Epithelial cell of proximal tubule (primary cell): ENCODE measurements at regions not wholly inside any gene's neighbourhood (a gene's known extent, or its start where the extent isn't known, plus 50 kb on each side); places are given as distances from the start of the nearest gene placed in this dataset.

Experiments used
- DNase-seq: peaks from one replicate; pipeline ENCODE4 v3.0.0-alpha.2; 2011; ENCODE audit warnings: low read depth
- H3K4me3 ChIP-seq: 2 replicates; pipeline ENCODE4 v1.5.1; 2011; ENCODE audit warnings: low read depth, mild to moderate bottlenecking, low read length
- TF ChIP-seq, protein P1 (sequence below): conservative IDR thresholded peaks from 2 replicates; pipeline ENCODE4 v1.5.1; 2012; ENCODE audit warnings: low read depth, mild to moderate bottlenecking, low read length

DNA sequence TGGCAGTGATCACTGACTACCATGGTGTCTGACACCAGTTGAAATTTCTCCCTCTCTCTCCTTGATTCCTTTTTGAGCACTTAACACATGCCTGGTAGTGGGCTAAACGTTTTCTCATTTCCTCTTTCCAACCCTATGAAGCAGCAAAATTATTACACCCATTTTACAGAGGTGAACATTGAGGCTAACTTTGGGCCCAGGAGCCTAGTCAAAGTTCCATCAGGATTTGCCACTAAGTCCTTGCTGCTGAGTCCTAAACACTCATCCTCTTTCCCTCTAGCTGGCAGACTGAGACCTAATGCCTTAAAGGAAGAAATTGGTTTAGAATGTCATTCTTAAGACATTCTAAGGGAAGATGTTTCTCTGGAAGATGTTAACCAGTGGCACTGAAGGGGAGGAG is 74.7 kb upstream of the IRX3 start:
- TF ChIP-seq, protein P1, sequence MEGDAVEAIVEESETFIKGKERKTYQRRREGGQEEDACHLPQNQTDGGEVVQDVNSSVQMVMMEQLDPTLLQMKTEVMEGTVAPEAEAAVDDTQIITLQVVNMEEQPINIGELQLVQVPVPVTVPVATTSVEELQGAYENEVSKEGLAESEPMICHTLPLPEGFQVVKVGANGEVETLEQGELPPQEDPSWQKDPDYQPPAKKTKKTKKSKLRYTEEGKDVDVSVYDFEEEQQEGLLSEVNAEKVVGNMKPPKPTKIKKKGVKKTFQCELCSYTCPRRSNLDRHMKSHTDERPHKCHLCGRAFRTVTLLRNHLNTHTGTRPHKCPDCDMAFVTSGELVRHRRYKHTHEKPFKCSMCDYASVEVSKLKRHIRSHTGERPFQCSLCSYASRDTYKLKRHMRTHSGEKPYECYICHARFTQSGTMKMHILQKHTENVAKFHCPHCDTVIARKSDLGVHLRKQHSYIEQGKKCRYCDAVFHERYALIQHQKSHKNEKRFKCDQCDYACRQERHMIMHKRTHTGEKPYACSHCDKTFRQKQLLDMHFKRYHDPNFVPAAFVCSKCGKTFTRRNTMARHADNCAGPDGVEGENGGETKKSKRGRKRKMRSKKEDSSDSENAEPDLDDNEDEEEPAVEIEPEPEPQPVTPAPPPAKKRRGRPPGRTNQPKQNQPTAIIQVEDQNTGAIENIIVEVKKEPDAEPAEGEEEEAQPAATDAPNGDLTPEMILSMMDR: no peak
- DNase-seq: no peak
- no peak overlapping the region for H3K4me3 ChIP-seq

DNA sequence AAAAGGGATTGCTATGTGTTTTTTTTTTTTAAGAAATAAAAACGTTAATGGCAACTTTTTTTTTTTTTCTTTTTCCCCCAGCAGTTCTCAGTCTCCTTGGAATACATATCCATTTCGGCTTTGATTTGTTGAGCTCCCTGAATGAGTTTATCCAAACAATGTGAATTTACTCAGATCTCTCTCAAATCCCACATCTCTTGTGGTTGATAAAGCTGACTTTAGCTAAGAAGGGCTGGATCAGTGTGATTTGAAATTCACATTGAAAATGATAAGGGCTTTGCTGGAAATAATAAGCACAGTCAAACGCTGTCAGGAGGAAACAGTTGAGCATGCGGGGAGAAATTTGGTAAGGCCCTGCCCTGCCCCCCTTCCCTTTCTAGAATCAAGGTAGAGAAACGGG is 74.1 kb upstream of the IRX3 start:
- peak overlapping the region; percentile 10 for H3K4me3 ChIP-seq
- TF ChIP-seq, protein P1: no peak
- DNase-seq: no peak

DNA sequence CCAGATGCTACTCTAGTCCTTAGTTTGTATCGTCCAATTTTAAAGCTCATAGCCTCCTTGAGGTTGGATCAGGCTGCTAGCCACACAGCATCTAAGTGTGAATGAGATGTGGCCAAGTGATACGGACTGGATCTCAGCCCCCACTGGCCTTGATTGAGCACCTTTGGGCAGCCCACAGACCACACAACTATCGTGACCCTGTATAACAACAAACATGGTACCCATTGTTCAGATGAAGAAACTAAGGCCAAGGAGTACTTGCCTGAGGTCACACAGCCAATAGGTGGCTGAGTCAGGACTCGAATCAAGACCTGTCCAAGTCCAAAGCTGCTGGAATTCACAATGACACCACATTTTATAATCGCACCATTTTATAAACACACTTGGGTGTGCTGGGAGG is 73.0 kb upstream of the IRX3 start:
- no peak overlapping the region for H3K4me3 ChIP-seq
- DNase-seq: no peak
- TF ChIP-seq, protein P1: no peak

DNA sequence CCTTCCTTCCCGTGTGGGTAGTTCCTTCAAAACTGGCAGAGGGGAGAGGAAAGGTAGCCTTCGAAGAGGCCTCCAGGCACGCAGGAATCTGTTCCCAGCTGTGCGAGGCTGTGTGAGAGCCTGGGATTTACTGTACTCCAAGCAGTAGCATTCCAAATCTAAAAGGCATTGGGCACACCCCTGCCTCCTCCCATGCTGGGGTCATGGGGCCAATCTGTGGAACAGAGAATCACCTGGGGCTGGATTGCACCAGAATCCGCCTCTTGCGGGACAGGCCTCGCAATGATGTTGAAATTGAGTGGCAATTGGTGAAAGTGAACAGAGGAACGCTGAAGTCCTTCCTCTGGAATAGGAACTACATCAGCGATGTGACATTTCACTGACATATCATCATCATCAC is 72.5 kb upstream of the IRX3 start:
- no peak for DNase-seq
- H3K4me3 ChIP-seq: no peak overlapping the region
- TF ChIP-seq, protein P1: no peak

DNA sequence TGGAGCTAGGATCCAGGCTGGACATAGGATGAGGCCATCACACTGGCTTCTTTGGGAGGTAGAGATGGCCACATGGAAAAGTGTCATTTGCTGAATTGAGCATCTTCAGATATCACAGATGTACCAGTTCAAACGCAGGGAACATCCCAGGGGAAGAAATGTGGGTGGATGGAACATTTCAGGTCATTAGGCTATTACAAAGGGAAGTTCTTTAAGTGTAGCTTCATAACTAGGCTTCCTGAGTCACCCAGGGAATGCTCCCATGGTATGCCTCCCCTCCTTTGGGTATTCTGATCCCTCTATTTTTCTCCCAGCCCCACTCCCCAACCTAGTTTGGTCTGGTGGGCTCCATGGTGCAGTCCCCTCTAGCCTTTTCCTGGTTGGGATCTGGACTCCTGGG is 69.8 kb upstream of the IRX3 start:
- no peak overlapping the region for H3K4me3 ChIP-seq
- TF ChIP-seq, protein P1: no peak
- DNase-seq: no peak

DNA sequence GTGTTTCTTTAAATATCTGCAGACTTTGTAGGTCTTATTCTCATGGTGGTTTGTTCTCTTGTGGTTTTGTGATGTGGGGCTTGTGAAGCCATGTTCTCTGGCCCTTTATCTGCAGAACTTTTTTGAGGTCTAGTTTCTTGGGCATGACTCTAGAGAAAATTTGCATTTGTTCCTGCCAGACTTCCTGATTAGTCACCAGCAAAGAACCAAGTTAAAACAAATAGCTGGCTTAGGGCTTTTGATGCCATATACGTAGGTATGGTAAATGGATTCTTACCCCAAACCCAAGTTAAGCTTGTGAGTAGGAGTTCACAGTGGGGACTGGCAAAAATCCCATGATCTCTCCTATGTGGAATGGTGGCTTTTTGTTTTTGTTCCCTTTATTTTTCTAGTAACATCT is 68.7 kb upstream of the IRX3 start:
- TF ChIP-seq, protein P1: no peak
- H3K4me3 ChIP-seq: no peak overlapping the region
- DNase-seq: no peak

DNA sequence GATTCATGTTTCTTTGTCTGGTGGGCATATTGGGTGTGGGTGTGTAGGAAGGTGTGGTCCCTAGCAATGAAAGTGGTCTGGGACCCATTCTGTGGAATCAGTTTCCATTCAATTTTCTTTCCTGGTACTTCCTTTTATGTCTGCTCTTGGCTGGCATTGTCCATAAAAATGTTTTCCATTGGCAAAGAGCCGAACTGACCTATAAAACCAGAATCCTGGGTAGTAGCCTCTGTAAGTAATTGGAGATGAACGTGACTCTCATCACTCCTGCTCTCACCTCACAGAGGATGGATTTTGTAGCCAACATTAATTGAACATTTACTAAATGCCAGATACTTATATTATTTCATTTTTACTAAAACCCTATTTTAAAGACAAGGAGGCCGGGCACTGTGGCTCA is 66.5 kb upstream of the IRX3 start:
- no peak overlapping the region for H3K4me3 ChIP-seq
- DNase-seq: no peak
- TF ChIP-seq, protein P1: no peak
